Ascending aorta (tissue), 2 donors: ENCODE measurements at regions not wholly inside any gene's neighbourhood (a gene's known extent, or its start where the extent isn't known, plus 50 kb on each side); places are given as distances from the start of the nearest gene placed in this dataset.

Source experiments
- DNase-seq, 2 donors: peaks; one replicate each; pipeline ENCODE4 v3.0.0-alpha.2; 2019; ENCODE audit warnings: low spot score in 2 of 2
- H3K27ac ChIP-seq, 2 donors: fragments of 200-600 bp; sonication (generic); one replicate each; pipeline ENCODE4 v1.5.1; 2016 to 2017; ENCODE audit warnings: mild to moderate bottlenecking in 1 of 2
- H3K27me3 ChIP-seq: fragments of 200-600 bp; sonication (generic); one replicate; pipeline ENCODE4 v1.5.1; 2017
- H3K36me3 ChIP-seq, 2 donors: fragments of 200-600 bp; sonication (generic); one replicate each; pipeline ENCODE4 v1.5.1; 2016
- H3K4me1 ChIP-seq, 2 donors: fragments of 200-600 bp; sonication (generic); one replicate each; pipeline ENCODE4 v1.5.1; 2016 to 2017; ENCODE audit warnings: mild to moderate bottlenecking in 1 of 2
- H3K4me3 ChIP-seq, 2 donors: fragments of 200-600 bp; sonication (generic); one replicate each; pipeline ENCODE4 v1.5.1; 2016 to 2017; ENCODE audit warnings: mild to moderate bottlenecking in 1 of 2
- H3K9me3 ChIP-seq, 2 donors: fragments of 200-600 bp; sonication (generic); one replicate each; pipeline ENCODE4 v1.5.1; 2016
- CTCF ChIP-seq, 3 experiments: fragments of 200-600 bp in 2 of 3; fragments of 450-650 bp in 1 of 3; sonication (generic) in 2 of 3; IDR thresholded peaks; one replicate each; pipeline ENCODE4 v1.5.1; 2016 to 2019; ENCODE audit warnings: antibody characterized with exemption in 3 of 3, mild to moderate bottlenecking in 1 of 3, moderate library complexity in 1 of 3
- intact Hi-C: fragments of 100-400 bp; cut with DNase I; formaldehyde crosslinking; loops from one replicate; pipeline ENCODE4 v1.15.1; 2023

- Histone ChIP-seq H3K4me3 (no peak overlapping the region), H3K4me1 (no peaks in the 10 kb centered on the region), H3K36me3 (no peaks in the 10 kb centered on the region), H3K27ac (no peak overlapping the region), H3K9me3 (no peaks in the 10 kb centered on the region), H3K27me3 (no peaks in the 10 kb centered on the region)
- intact Hi-C loops, result no loop called here
- no peak for TF ChIP-seq CTCF (IDR thresholded peaks at IDR 0.05)
- no peak for DNase-seq
Measured at GRCh38 chr15:91576096-91576495, 277.4 kb upstream of the SLCO3A1 start.

- intact Hi-C loops, result no loop called here
- no peak for DNase-seq
- H3K4me1 ChIP-seq, result no peaks in the 10 kb centered on the region
- H3K4me3 ChIP-seq, result no peak overlapping the region
- no peak overlapping the region for H3K27ac ChIP-seq
- H3K27me3 ChIP-seq, result no peaks in the 10 kb centered on the region
- TF ChIP-seq CTCF (IDR thresholded peaks at IDR 0.05), result no peak
- no peaks in the 10 kb centered on the region for H3K9me3 ChIP-seq
- H3K36me3 ChIP-seq, result no peaks in the 10 kb centered on the region
Measured at GRCh38 chr15:91578511-91578910, 275.0 kb upstream of the SLCO3A1 start.

DNA sequence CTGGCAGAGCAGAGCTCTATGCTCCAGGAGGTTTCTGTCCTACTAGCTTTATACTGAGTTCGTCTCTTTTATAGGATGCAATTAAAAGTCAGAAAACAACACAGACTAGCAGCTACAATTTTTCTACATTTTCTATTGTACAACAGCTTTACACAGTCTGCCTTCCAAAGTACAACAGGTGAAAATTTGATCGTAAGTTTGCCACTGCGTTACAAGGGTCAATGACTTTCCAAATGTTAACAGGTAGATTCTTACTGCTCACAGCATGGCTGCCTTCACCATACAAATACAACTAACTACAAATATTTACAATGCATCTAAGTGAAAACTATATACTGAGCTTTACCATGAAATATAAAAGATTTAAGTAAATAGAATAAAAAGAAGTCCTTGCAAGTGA, 268.6 kb upstream of the SLCO3A1 start:
- no peak for TF ChIP-seq CTCF (IDR thresholded peaks at IDR 0.05)
- Histone ChIP-seq H3K36me3 (no peaks in the 10 kb centered on the region), H3K4me3 (no peak overlapping the region), H3K27ac (no peak overlapping the region), H3K27me3 (no peaks in the 10 kb centered on the region), H3K4me1 (no peaks in the 10 kb centered on the region), H3K9me3 (no peaks in the 10 kb centered on the region)
- intact Hi-C loops, result no loop called here
- DNase-seq, result no peak

DNA sequence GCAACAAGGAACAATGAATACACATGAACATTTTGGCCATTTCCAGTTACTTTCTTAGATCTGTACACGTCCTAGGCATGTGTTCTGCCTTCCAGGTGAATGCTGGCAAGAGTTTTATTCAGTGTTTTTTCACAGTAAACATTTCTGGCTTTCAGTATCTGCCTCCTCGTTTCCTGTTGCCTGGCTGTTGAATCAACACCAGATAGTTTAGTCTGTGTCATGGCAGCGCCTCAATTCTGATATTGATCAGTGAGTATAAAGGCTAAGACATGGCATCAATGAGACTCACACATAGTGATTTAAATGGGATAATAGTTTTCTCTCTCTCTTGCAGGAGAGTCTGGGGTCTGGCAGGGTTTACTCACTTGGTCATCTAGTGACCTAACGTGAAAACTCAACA, 266.9 kb upstream of the SLCO3A1 start:
- H3K4me3 ChIP-seq, result no peak overlapping the region
- H3K27me3 ChIP-seq, result no peaks in the 10 kb centered on the region
- H3K36me3 ChIP-seq, result no peaks in the 10 kb centered on the region
- H3K4me1 ChIP-seq, result no peaks in the 10 kb centered on the region
- intact Hi-C loops, result no loop called here
- no peak overlapping the region for H3K27ac ChIP-seq
- no peak for TF ChIP-seq CTCF (IDR thresholded peaks at IDR 0.05)
- no peaks in the 10 kb centered on the region for H3K9me3 ChIP-seq
- DNase-seq, result no peak

GRCh38 chr15:91589360-91589759, 264.1 kb upstream of the SLCO3A1 start:
- Histone ChIP-seq H3K4me3 (no peak overlapping the region), H3K27ac (no peak overlapping the region), H3K27me3 (no peaks in the 10 kb centered on the region), H3K9me3 (no peaks in the 10 kb centered on the region), H3K36me3 (no peaks in the 10 kb centered on the region), H3K4me1 (no peaks in the 10 kb centered on the region)
- DNase-seq, result no peak
- no peak for TF ChIP-seq CTCF (IDR thresholded peaks at IDR 0.05)
- intact Hi-C loops, result no loop called here

- no peaks in the 10 kb centered on the region for H3K36me3 ChIP-seq
- TF ChIP-seq CTCF (IDR thresholded peaks at IDR 0.05), result no peak
- no peaks in the 10 kb centered on the region for H3K9me3 ChIP-seq
- DNase-seq, result no peak
- no peak overlapping the region for H3K27ac ChIP-seq
- H3K4me1 ChIP-seq, result no peaks in the 10 kb centered on the region
- intact Hi-C loops, result no loop called here
- H3K27me3 ChIP-seq, result no peaks in the 10 kb centered on the region
- H3K4me3 ChIP-seq, result no peak overlapping the region
Measured at GRCh38 chr15:91592567-91592966, 260.9 kb upstream of the SLCO3A1 start.
